ENCODE measurements at regions not wholly inside any gene's neighbourhood (a gene's known extent, or its start where the extent isn't known, plus 50 kb on each side); places are given as distances from the start of the nearest gene placed in this dataset.
A peak's percentile ranks its signal among the peaks of the same experiment; 100 is the strongest.
"Not testable (repeated sequence)": the region's sequence is repeated elsewhere in the genome, so short reads cannot be mapped to it uniquely, and the experiment has no call there.

GRCh38 chr5:174610968-174611367 lies 113.4 kb upstream of the MSX2 start:
- no peak for DNase-seq

- DNase-seq = no peak
These were observed 111.7 kb upstream of the MSX2 start for GRCh38 chr5:174612686-174613085.

GRCh38 chr5:174614500-174615135 lies 109.8 kb upstream of the MSX2 start:
- DNase-seq = no peak

- DNase-seq = no peak
These were observed 108.3 kb upstream of the MSX2 start for GRCh38 chr5:174616036-174616435.

- no peak for DNase-seq
These were observed 107.1 kb upstream of the MSX2 start for GRCh38 chr5:174617285-174617684.

- DNase-seq = no peak
These were observed 106.5 kb upstream of the MSX2 start for GRCh38 chr5:174617910-174618309.

GRCh38 chr5:174618589-174618988 lies 105.8 kb upstream of the MSX2 start:
- DNase-seq = no peak

GRCh38 chr5:174622067-174622466 lies 102.3 kb upstream of the MSX2 start:
- DNase-seq = no peak

GRCh38 chr5:174623018-174623417 lies 101.4 kb upstream of the MSX2 start:
- no peak for DNase-seq

- DNase-seq = peak; percentile 76
These were observed 100.9 kb upstream of the MSX2 start for GRCh38 chr5:174623433-174624019.

- DNase-seq = no peak
These were observed 99.5 kb upstream of the MSX2 start for GRCh38 chr5:174624733-174625522.

- no peak for DNase-seq
These were observed 98.6 kb upstream of the MSX2 start for GRCh38 chr5:174625591-174626350.

- no peak for DNase-seq
These were observed 97.9 kb upstream of the MSX2 start for GRCh38 chr5:174626369-174626920.

- no peak for DNase-seq
These were observed 88.3 kb upstream of the MSX2 start for GRCh38 chr5:174636094-174636493.

GRCh38 chr5:174642816-174643405 lies 81.5 kb upstream of the MSX2 start:
- DNase-seq = no peak

GRCh38 chr5:174644436-174644835 lies 79.9 kb upstream of the MSX2 start:
- DNase-seq = no peak

- no peak for DNase-seq
These were observed 79.5 kb upstream of the MSX2 start for GRCh38 chr5:174644923-174645322.

GRCh38 chr5:174645677-174646076 lies 78.7 kb upstream of the MSX2 start:
- no peak for DNase-seq

- DNase-seq = not testable (repeated sequence)
These were observed 75.8 kb upstream of the MSX2 start for GRCh38 chr5:174648618-174649017.

GRCh38 chr5:174649391-174649790 lies 75.0 kb upstream of the MSX2 start:
- no peak for DNase-seq

GRCh38 chr5:174654442-174654841 lies 69.9 kb upstream of the MSX2 start:
- no peak for DNase-seq

GRCh38 chr5:174655351-174655750 lies 69.0 kb upstream of the MSX2 start:
- DNase-seq = peak; percentile 28

Measured in NCI-H1105 (cell line).